ENCODE measurements at regions not wholly inside any gene's neighbourhood (a gene's known extent, or its start where the extent isn't known, plus 50 kb on each side); places are given as distances from the start of the nearest gene placed in this dataset.

- WGBS, 2 donors, result 73% methylated on average over 5 of the region's 5 CpGs
- no peaks in the 10 kb centered on the region for H3K36me3 ChIP-seq
- intact Hi-C loops (cut with DNase I), result loop anchor here in 1 of 10 donors (10.0 kb wide), 1 partner anchor 55 kb away; no protein-coding TSS in a partner anchor
- no peak overlapping the region for H3K27ac ChIP-seq
- H3K27me3 ChIP-seq, result no peaks in the 10 kb centered on the region
- TF ChIP-seq CTCF (IDR thresholded peaks at IDR 0.05), result no peak
- H3K4me1 ChIP-seq, result no peaks in the 10 kb centered on the region
- no peak overlapping the region for H3K4me3 ChIP-seq
- DNase-seq (no peak), ATAC-seq (no peak)
- H3K9me3 ChIP-seq, result peaks cover 0 to 29% (median 0%) of the 10 kb centered on the region in 11 donors
Observed at GRCh38 chr17:53979991-53980390, 157.3 kb downstream of the KIF2B start.

GRCh38 chr17:53996131-53996530 lies 173.4 kb downstream of the KIF2B start:
- Histone ChIP-seq H3K4me1 (no peaks in the 10 kb centered on the region), H3K9me3 (peaks cover 0 to 5% (median 0%) of the 10 kb centered on the region in 11 donors), H3K27ac (no peak overlapping the region), H3K4me3 (no peak overlapping the region), H3K27me3 (no peaks in the 10 kb centered on the region), H3K36me3 (no peaks in the 10 kb centered on the region)
- intact Hi-C loops (cut with DNase I), result no loop called here
- WGBS, 2 donors, result 84 to 91% methylated on average over 2 of the region's 2 CpGs
- TF ChIP-seq CTCF (IDR thresholded peaks at IDR 0.05), result no peak
- DNase-seq (no peak), ATAC-seq (no peak)

GRCh38 chr17:53996890-53997289 lies 174.2 kb downstream of the KIF2B start:
- Histone ChIP-seq H3K27ac (no peak overlapping the region), H3K36me3 (no peaks in the 10 kb centered on the region), H3K9me3 (peaks cover 0 to 5% (median 0%) of the 10 kb centered on the region in 11 donors), H3K4me3 (no peak overlapping the region), H3K4me1 (no peaks in the 10 kb centered on the region), H3K27me3 (no peaks in the 10 kb centered on the region)
- no peak for DNase-seq
- TF ChIP-seq CTCF (IDR thresholded peaks at IDR 0.05), result no peak
- intact Hi-C loops (cut with DNase I), result no loop called here
- ATAC-seq, result no peak

- DNase-seq (no peak), ATAC-seq (no peak)
- intact Hi-C loops (cut with DNase I), result loop anchor here in 1 of 10 donors (10.0 kb wide), 1 partner anchor 63 kb away; no protein-coding TSS in a partner anchor
- Histone ChIP-seq H3K27ac (no peak overlapping the region), H3K9me3 (peaks cover 0 to 8% (median 0%) of the 10 kb centered on the region in 11 donors), H3K27me3 (no peaks in the 10 kb centered on the region), H3K4me3 (no peak overlapping the region), H3K4me1 (no peaks in the 10 kb centered on the region), H3K36me3 (no peaks in the 10 kb centered on the region)
- TF ChIP-seq CTCF (IDR thresholded peaks at IDR 0.05), result no peak
- WGBS, 2 donors, result 68 to 75% methylated on average over 2 of the region's 2 CpGs
Observed at GRCh38 chr17:54007855-54008254, 185.1 kb downstream of the KIF2B start.

All from heart right ventricle (tissue), 16 donors.